ENCODE measurements at regions not wholly inside any gene's neighbourhood (a gene's known extent, or its start where the extent isn't known, plus 50 kb on each side); places are given as distances from the start of the nearest gene placed in this dataset.

- Histone ChIP-seq H3K56ac (ENCODE audit: low read length) (no peak overlapping the region), H3K4me3 (ENCODE audit: low read length) (no peak overlapping the region), H3K23ac (ENCODE audit: low read length) (no peak overlapping the region), H3K4ac (ENCODE audit: low read depth, low read length) (no peak overlapping the region), H2BK5ac (ENCODE audit: low read length) (no peak overlapping the region), H3K4me1 (ENCODE audit: control insufficient read depth, low read depth, low read length) (no peaks in the 10 kb centered on the region), H3K79me2 (ENCODE audit: control insufficient read depth, insufficient read depth, low read length) (no peaks in the 10 kb centered on the region), H2AK5ac (ENCODE audit: low read length) (no peak overlapping the region), H3K27ac (ENCODE audit: low read depth, low read length) (no peak overlapping the region), H2BK15ac (replicated peaks; ENCODE audit: low read depth) (no peak overlapping the region), H4K8ac (ENCODE audit: low read depth, low read length) (no peak overlapping the region), H3K18ac (ENCODE audit: low read length) (no peak overlapping the region), H3K79me1 (ENCODE audit: low read length) (no peaks in the 10 kb centered on the region), H3K4me2 (ENCODE audit: low read length) (no peak overlapping the region), H3K36me3 (ENCODE audit: control insufficient read depth, insufficient read depth, low read length) (no peaks in the 10 kb centered on the region), H4K5ac (ENCODE audit: low read length) (no peak overlapping the region), H3K27me3 (ENCODE audit: insufficient read depth, low read length, poor library complexity) (no peaks in the 10 kb centered on the region), H3K9ac (ENCODE audit: low read length) (no peak overlapping the region), H2BK120ac (ENCODE audit: low read depth, low read length) (no peak overlapping the region)
- DNase-seq = no peak
- 100% methylated on average over 1 of the region's 3 CpGs for WGBS (ENCODE audit: extremely low coverage, insufficient coverage, low lambda C conversion rate)
Measured at GRCh38 chr14:53784688-53785087, 171.9 kb downstream of the BMP4 start.

GRCh38 chr14:53783256-53783655 is 173.4 kb downstream of the BMP4 start:
- no peaks in the 10 kb centered on the region for H3K79me2 ChIP-seq (ENCODE audit: control insufficient read depth, insufficient read depth, low read length)
- no peak overlapping the region for H3K4me2 ChIP-seq (ENCODE audit: low read length)
- H3K56ac ChIP-seq (ENCODE audit: low read length) = no peak overlapping the region
- no peak overlapping the region for H4K5ac ChIP-seq (ENCODE audit: low read length)
- no peaks in the 10 kb centered on the region for H3K36me3 ChIP-seq (ENCODE audit: control insufficient read depth, insufficient read depth, low read length)
- H4K8ac ChIP-seq (ENCODE audit: low read depth, low read length) = no peak overlapping the region
- no peak overlapping the region for H3K27ac ChIP-seq (ENCODE audit: low read depth, low read length)
- DNase-seq = no peak
- H3K27me3 ChIP-seq (ENCODE audit: insufficient read depth, low read length, poor library complexity) = no peaks in the 10 kb centered on the region
- no peak overlapping the region for H3K9ac ChIP-seq (ENCODE audit: low read length)
- H2AK5ac ChIP-seq (ENCODE audit: low read length) = no peak overlapping the region
- no peak overlapping the region for H3K23ac ChIP-seq (ENCODE audit: low read length)
- no peak overlapping the region for H3K18ac ChIP-seq (ENCODE audit: low read length)
- H2BK120ac ChIP-seq (ENCODE audit: low read depth, low read length) = no peak overlapping the region
- no peak overlapping the region for H3K4ac ChIP-seq (ENCODE audit: low read depth, low read length)
- no peak overlapping the region for H3K4me3 ChIP-seq (ENCODE audit: low read length)
- no peak overlapping the region for H2BK5ac ChIP-seq (ENCODE audit: low read length)
- no peaks in the 10 kb centered on the region for H3K79me1 ChIP-seq (ENCODE audit: low read length)
- no peak overlapping the region for H2BK15ac ChIP-seq (replicated peaks; ENCODE audit: low read depth)
- no peaks in the 10 kb centered on the region for H3K4me1 ChIP-seq (ENCODE audit: control insufficient read depth, low read depth, low read length)

- H2BK120ac ChIP-seq (ENCODE audit: low read depth, low read length) = no peak overlapping the region
- H2AK5ac ChIP-seq (ENCODE audit: low read length) = no peak overlapping the region
- no peak overlapping the region for H3K9ac ChIP-seq (ENCODE audit: low read length)
- no peaks in the 10 kb centered on the region for H3K27me3 ChIP-seq (ENCODE audit: insufficient read depth, low read length, poor library complexity)
- no peaks in the 10 kb centered on the region for H3K4me1 ChIP-seq (ENCODE audit: control insufficient read depth, low read depth, low read length)
- no peak for DNase-seq
- no peak overlapping the region for H2BK5ac ChIP-seq (ENCODE audit: low read length)
- H4K5ac ChIP-seq (ENCODE audit: low read length) = no peak overlapping the region
- H3K27ac ChIP-seq (ENCODE audit: low read depth, low read length) = no peak overlapping the region
- H3K18ac ChIP-seq (ENCODE audit: low read length) = no peak overlapping the region
- no peaks in the 10 kb centered on the region for H3K79me1 ChIP-seq (ENCODE audit: low read length)
- H4K8ac ChIP-seq (ENCODE audit: low read depth, low read length) = no peak overlapping the region
- no peaks in the 10 kb centered on the region for H3K79me2 ChIP-seq (ENCODE audit: control insufficient read depth, insufficient read depth, low read length)
- WGBS (ENCODE audit: extremely low coverage, insufficient coverage, low lambda C conversion rate) = no CpG with 5 or more reads among the region's 7 CpGs
- no peak overlapping the region for H3K4me3 ChIP-seq (ENCODE audit: low read length)
- no peak overlapping the region for H3K56ac ChIP-seq (ENCODE audit: low read length)
- H2BK15ac ChIP-seq (replicated peaks; ENCODE audit: low read depth) = no peak overlapping the region
- no peak overlapping the region for H3K4me2 ChIP-seq (ENCODE audit: low read length)
- no peaks in the 10 kb centered on the region for H3K36me3 ChIP-seq (ENCODE audit: control insufficient read depth, insufficient read depth, low read length)
- no peak overlapping the region for H3K23ac ChIP-seq (ENCODE audit: low read length)
- no peak overlapping the region for H3K4ac ChIP-seq (ENCODE audit: low read depth, low read length)
Measured at GRCh38 chr14:53780051-53780555, 176.5 kb downstream of the BMP4 start.

GRCh38 chr14:53779301-53779700 is 177.3 kb downstream of the BMP4 start:
- H3K79me1 ChIP-seq (ENCODE audit: low read length) = no peaks in the 10 kb centered on the region
- no CpG with 5 or more reads among the region's 2 CpGs for WGBS (ENCODE audit: extremely low coverage, insufficient coverage, low lambda C conversion rate)

GRCh38 chr14:53778263-53778662 is 178.4 kb downstream of the BMP4 start:
- Histone ChIP-seq H2BK15ac (replicated peaks; ENCODE audit: low read depth) (no peak overlapping the region), H2BK120ac (ENCODE audit: low read depth, low read length) (no peak overlapping the region), H3K56ac (ENCODE audit: low read length) (no peak overlapping the region), H2AK5ac (ENCODE audit: low read length) (no peak overlapping the region), H3K27ac (ENCODE audit: low read depth, low read length) (no peak overlapping the region), H2BK5ac (ENCODE audit: low read length) (no peak overlapping the region), H3K23ac (ENCODE audit: low read length) (no peak overlapping the region), H4K5ac (ENCODE audit: low read length) (no peak overlapping the region), H4K8ac (ENCODE audit: low read depth, low read length) (no peak overlapping the region), H3K36me3 (ENCODE audit: control insufficient read depth, insufficient read depth, low read length) (no peaks in the 10 kb centered on the region), H3K4me2 (ENCODE audit: low read length) (no peak overlapping the region), H3K9ac (ENCODE audit: low read length) (no peak overlapping the region), H3K4ac (ENCODE audit: low read depth, low read length) (no peak overlapping the region), H3K79me2 (ENCODE audit: control insufficient read depth, insufficient read depth, low read length) (no peaks in the 10 kb centered on the region), H3K4me1 (ENCODE audit: control insufficient read depth, low read depth, low read length) (no peaks in the 10 kb centered on the region), H3K27me3 (ENCODE audit: insufficient read depth, low read length, poor library complexity) (no peaks in the 10 kb centered on the region), H3K18ac (ENCODE audit: low read length) (no peak overlapping the region), H3K79me1 (ENCODE audit: low read length) (no peaks in the 10 kb centered on the region), H3K4me3 (ENCODE audit: low read length) (no peak overlapping the region)
- DNase-seq = no peak

More at GRCh38 chr14:53779301-53779700, 177.3 kb downstream of the BMP4 start:
- H3K36me3 ChIP-seq (ENCODE audit: control insufficient read depth, insufficient read depth, low read length) = no peaks in the 10 kb centered on the region
- H2BK15ac ChIP-seq (replicated peaks; ENCODE audit: low read depth) = no peak overlapping the region
- H3K56ac ChIP-seq (ENCODE audit: low read length) = no peak overlapping the region
- H3K4me1 ChIP-seq (ENCODE audit: control insufficient read depth, low read depth, low read length) = no peaks in the 10 kb centered on the region
- H3K27me3 ChIP-seq (ENCODE audit: insufficient read depth, low read length, poor library complexity) = no peaks in the 10 kb centered on the region
- no peaks in the 10 kb centered on the region for H3K79me2 ChIP-seq (ENCODE audit: control insufficient read depth, insufficient read depth, low read length)
- no peak overlapping the region for H4K5ac ChIP-seq (ENCODE audit: low read length)
- no peak overlapping the region for H3K9ac ChIP-seq (ENCODE audit: low read length)
- no peak overlapping the region for H2AK5ac ChIP-seq (ENCODE audit: low read length)
- DNase-seq = no peak
- no peak overlapping the region for H3K18ac ChIP-seq (ENCODE audit: low read length)
- H3K4ac ChIP-seq (ENCODE audit: low read depth, low read length) = no peak overlapping the region
- H3K4me3 ChIP-seq (ENCODE audit: low read length) = no peak overlapping the region
- H3K27ac ChIP-seq (ENCODE audit: low read depth, low read length) = no peak overlapping the region
- no peak overlapping the region for H3K23ac ChIP-seq (ENCODE audit: low read length)
- H2BK120ac ChIP-seq (ENCODE audit: low read depth, low read length) = no peak overlapping the region
- no peak overlapping the region for H4K8ac ChIP-seq (ENCODE audit: low read depth, low read length)
- no peak overlapping the region for H3K4me2 ChIP-seq (ENCODE audit: low read length)
- no peak overlapping the region for H2BK5ac ChIP-seq (ENCODE audit: low read length)

- Histone ChIP-seq H4K5ac (ENCODE audit: low read length) (no peak overlapping the region), H3K79me2 (ENCODE audit: control insufficient read depth, insufficient read depth, low read length) (no peaks in the 10 kb centered on the region), H2BK120ac (ENCODE audit: low read depth, low read length) (no peak overlapping the region), H3K4me1 (ENCODE audit: control insufficient read depth, low read depth, low read length) (no peaks in the 10 kb centered on the region), H4K8ac (ENCODE audit: low read depth, low read length) (no peak overlapping the region), H3K4ac (ENCODE audit: low read depth, low read length) (no peak overlapping the region), H3K4me3 (ENCODE audit: low read length) (no peak overlapping the region), H2BK15ac (replicated peaks; ENCODE audit: low read depth) (no peak overlapping the region), H3K79me1 (ENCODE audit: low read length) (no peaks in the 10 kb centered on the region), H3K56ac (ENCODE audit: low read length) (no peak overlapping the region), H3K27me3 (ENCODE audit: insufficient read depth, low read length, poor library complexity) (no peaks in the 10 kb centered on the region), H2AK5ac (ENCODE audit: low read length) (no peak overlapping the region), H3K4me2 (ENCODE audit: low read length) (no peak overlapping the region), H3K9ac (ENCODE audit: low read length) (no peak overlapping the region), H3K23ac (ENCODE audit: low read length) (no peak overlapping the region), H3K36me3 (ENCODE audit: control insufficient read depth, insufficient read depth, low read length) (no peaks in the 10 kb centered on the region), H3K27ac (ENCODE audit: low read depth, low read length) (no peak overlapping the region), H2BK5ac (ENCODE audit: low read length) (no peak overlapping the region), H3K18ac (ENCODE audit: low read length) (no peak overlapping the region)
- no peak for DNase-seq
- no CpG with 5 or more reads among the region's 5 CpGs for WGBS (ENCODE audit: extremely low coverage, insufficient coverage, low lambda C conversion rate)
Measured at GRCh38 chr14:53772936-53773335, 183.7 kb downstream of the BMP4 start.
